Ectodermal cell (in vitro differentiated cells): ENCODE measurements at regions not wholly inside any gene's neighbourhood (a gene's known extent, or its start where the extent isn't known, plus 50 kb on each side); places are given as distances from the start of the nearest gene placed in this dataset.

Source experiments
- H3K27ac ChIP-seq: 2 replicates; pipeline ENCODE4 v1.7.0; 2013; ENCODE audit warnings: mild to moderate bottlenecking, low read depth, low read length; ENCODE audit not compliant: insufficient read depth, poor library complexity, severe bottlenecking
- H3K27me3 ChIP-seq: 2 replicates; pipeline ENCODE4 v1.7.0; 2013; ENCODE audit warnings: mild to moderate bottlenecking, low read length; ENCODE audit not compliant: insufficient read depth, control insufficient read depth, poor library complexity, severe bottlenecking
- H3K36me3 ChIP-seq: one replicate; pipeline ENCODE4 v1.7.0; 2013; ENCODE audit warnings: low read length; ENCODE audit not compliant: control insufficient read depth, insufficient read depth
- H3K4me1 ChIP-seq: one replicate; pipeline ENCODE4 v1.7.0; 2013; ENCODE audit warnings: low read length; ENCODE audit not compliant: control insufficient read depth, insufficient read depth
- H3K4me3 ChIP-seq: 2 replicates; pipeline ENCODE4 v1.7.0; 2013; ENCODE audit warnings: low read depth, low read length, control low read depth; ENCODE audit not compliant: insufficient read depth
- H3K9me3 ChIP-seq: 2 replicates; pipeline ENCODE4 v1.7.0; 2013; ENCODE audit warnings: mild to moderate bottlenecking, low read length, moderate library complexity; ENCODE audit not compliant: control insufficient read depth
- WGBS, 2 experiments: methylation state at CpG; one replicate each; pipeline ENCODE4 v1.1.7; 2013; ENCODE audit warnings: missing lambda C conversion rate in 2 of 2; 5-methylcytosine and 5-hydroxymethylcytosine counted together

GRCh38 chr13:85430216-85430794 lies 368.9 kb downstream of the SLITRK6 start:
- H3K4me3 ChIP-seq = no peak overlapping the region
- no peaks in the 10 kb centered on the region for H3K27me3 ChIP-seq
- H3K27ac ChIP-seq = no peak overlapping the region
- H3K4me1 ChIP-seq = no peaks in the 10 kb centered on the region
- H3K36me3 ChIP-seq = no peaks in the 10 kb centered on the region
- H3K9me3 ChIP-seq = no peaks in the 10 kb centered on the region
- WGBS, 2 experiments = 94 to 100% methylated on average over 1 of the region's 1 CpG

- Histone ChIP-seq H3K36me3 (no peaks in the 10 kb centered on the region), H3K4me1 (no peaks in the 10 kb centered on the region), H3K4me3 (no peak overlapping the region), H3K9me3 (no peaks in the 10 kb centered on the region), H3K27me3 (no peaks in the 10 kb centered on the region), H3K27ac (no peak overlapping the region)
These were observed 371.8 kb downstream of the SLITRK6 start for GRCh38 chr13:85427416-85427815.

DNA sequence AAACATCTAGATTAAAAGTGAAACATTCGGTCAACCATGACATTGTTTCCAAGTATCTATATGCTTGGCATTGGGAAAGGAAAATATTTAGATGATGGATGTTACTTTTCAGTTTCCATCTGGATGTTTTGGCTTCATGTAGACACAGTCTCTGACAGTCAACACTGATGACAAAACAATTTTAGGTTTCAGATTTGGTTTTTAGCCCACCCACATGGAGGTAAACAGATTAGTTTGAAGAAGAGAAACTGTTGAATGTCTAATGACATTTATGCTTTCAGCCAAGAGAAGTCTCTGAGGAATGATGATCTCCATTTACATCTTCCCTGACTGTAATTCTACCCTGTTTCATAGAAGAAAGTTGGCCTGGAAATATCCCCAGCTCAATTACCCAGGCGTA lies 379.1 kb downstream of the SLITRK6 start:
- Histone ChIP-seq H3K36me3 (no peaks in the 10 kb centered on the region), H3K4me1 (no peaks in the 10 kb centered on the region), H3K27ac (no peak overlapping the region), H3K27me3 (no peaks in the 10 kb centered on the region), H3K9me3 (no peaks in the 10 kb centered on the region), H3K4me3 (no peak overlapping the region)
- WGBS, 2 experiments = 92 to 98% methylated on average over 1 to 2 of the region's 2 CpGs

DNA sequence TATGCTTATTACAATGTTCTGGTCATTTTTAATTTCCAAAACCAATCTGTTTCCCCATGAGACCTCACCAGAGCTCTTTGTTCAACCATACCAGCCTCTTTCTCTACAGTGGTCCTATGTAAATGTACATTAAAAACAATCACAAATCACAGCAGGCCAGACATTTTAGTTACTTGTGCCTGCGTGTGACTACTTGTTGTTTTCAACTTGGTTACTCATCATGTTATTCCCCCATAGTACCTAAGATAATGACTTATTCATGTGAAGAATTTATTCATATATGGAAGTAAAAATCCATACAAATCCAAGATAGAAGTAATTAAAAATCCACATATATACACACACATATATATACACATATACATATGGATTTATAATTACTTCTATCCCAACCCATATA lies 379.6 kb downstream of the SLITRK6 start:
- no peaks in the 10 kb centered on the region for H3K36me3 ChIP-seq
- 100% methylated on average over 1 of the region's 1 CpG for WGBS, 2 experiments
- no peak overlapping the region for H3K4me3 ChIP-seq
- H3K27me3 ChIP-seq = no peaks in the 10 kb centered on the region
- H3K27ac ChIP-seq = no peak overlapping the region
- H3K9me3 ChIP-seq = no peaks in the 10 kb centered on the region
- no peaks in the 10 kb centered on the region for H3K4me1 ChIP-seq

GRCh38 chr13:85417807-85418206 lies 381.4 kb downstream of the SLITRK6 start:
- H3K27ac ChIP-seq = no peak overlapping the region
- 97 to 99% methylated on average over 6 to 7 of the region's 8 CpGs for WGBS, 2 experiments

DNA sequence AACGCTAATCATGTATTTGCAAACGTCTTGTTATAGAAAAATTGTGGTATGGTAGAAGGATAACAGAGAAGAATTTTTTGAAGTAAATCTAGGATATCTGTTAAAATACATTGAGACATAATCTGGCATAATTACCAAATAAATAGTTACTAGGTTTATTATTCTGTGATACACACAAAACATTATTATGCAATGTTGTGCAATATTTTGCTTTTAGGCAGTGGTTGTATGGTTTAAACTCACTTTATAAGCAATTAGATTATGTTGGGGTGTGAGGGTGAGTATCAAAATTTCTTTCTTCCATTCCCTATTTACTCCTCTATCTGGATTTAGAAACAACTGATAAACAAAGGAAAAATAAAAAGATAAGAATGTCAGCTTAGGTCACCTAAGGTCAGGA lies 385.6 kb downstream of the SLITRK6 start:
- Histone ChIP-seq H3K4me1 (no peaks in the 10 kb centered on the region), H3K27me3 (no peaks in the 10 kb centered on the region), H3K9me3 (no peaks in the 10 kb centered on the region), H3K36me3 (no peaks in the 10 kb centered on the region), H3K4me3 (no peak overlapping the region), H3K27ac (no peak overlapping the region)
- WGBS, 2 experiments = 93 to 95% methylated on average over 2 of the region's 2 CpGs

More at GRCh38 chr13:85417807-85418206, 381.4 kb downstream of the SLITRK6 start:
- H3K4me3 ChIP-seq = no peak overlapping the region
- H3K4me1 ChIP-seq = no peaks in the 10 kb centered on the region
- H3K9me3 ChIP-seq = no peaks in the 10 kb centered on the region
- no peaks in the 10 kb centered on the region for H3K27me3 ChIP-seq
- H3K36me3 ChIP-seq = no peaks in the 10 kb centered on the region

DNA sequence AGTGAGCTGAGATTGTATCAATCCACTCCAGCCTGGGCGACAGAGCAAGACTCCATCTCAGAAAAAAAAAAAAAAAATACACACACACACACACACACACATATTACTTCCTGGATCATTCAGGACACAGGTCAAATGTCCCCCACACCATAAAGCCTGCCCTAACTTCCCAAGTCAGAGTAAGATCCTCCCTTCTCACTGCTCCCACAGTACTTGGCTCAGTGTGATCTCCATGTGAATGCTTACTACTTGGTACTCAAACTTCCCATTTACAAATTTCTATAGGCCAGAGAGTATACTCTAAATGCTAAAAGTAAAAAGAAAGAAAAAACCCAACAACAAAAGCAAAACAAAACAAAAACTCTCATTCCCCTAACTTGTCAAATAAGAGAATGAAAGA lies 386.8 kb downstream of the SLITRK6 start:
- WGBS, 2 experiments = 75 to 100% methylated on average over 1 of the region's 1 CpG
- H3K9me3 ChIP-seq = no peaks in the 10 kb centered on the region
- H3K36me3 ChIP-seq = no peaks in the 10 kb centered on the region
- H3K4me1 ChIP-seq = no peaks in the 10 kb centered on the region
- no peak overlapping the region for H3K4me3 ChIP-seq
- H3K27ac ChIP-seq = no peak overlapping the region
- no peaks in the 10 kb centered on the region for H3K27me3 ChIP-seq

DNA sequence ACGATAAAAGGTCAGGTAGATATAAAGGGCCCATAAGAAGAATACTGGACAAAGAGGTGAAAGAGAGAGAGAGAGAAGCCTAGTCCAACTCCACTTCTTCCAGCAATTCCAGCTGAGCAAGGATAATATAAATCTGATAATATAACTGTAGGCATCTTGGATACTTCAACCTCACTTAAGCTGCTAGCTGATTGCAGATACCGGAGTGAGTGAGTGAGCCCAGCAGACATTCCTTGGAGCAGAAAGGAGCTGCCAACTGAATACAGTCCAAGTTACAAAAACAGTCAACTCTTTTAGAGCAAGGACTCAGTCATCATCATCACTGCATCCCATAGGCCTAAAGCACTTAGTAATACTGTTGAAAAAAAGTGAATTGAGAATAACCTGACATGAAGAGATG lies 387.6 kb downstream of the SLITRK6 start:
- WGBS, 2 experiments = 94 to 95% methylated on average over 2 of the region's 2 CpGs
- H3K4me1 ChIP-seq = no peaks in the 10 kb centered on the region

DNA sequence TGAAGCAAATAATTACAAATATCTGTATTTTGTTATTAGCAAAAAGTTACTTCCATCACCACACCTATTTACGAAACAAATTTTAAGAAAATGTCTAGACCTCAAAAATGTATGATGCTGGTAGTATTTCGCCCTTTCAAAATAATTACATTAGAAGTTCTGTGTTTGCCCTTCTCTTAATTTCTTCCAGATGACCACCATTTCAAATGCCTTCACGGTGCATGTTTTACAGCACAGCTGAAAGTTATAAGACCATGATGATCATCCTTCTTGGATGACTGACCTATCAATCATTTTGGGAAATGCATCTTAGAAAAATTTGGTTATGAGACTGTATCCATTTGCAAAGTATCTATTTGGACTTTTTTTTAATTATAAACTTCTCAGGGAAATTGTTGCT lies 390.8 kb downstream of the SLITRK6 start:
- no peaks in the 10 kb centered on the region for H3K4me1 ChIP-seq
- H3K9me3 ChIP-seq = no peaks in the 10 kb centered on the region
- no peak overlapping the region for H3K4me3 ChIP-seq
- WGBS, 2 experiments = 92 to 97% methylated on average over 2 to 3 of the region's 3 CpGs
- H3K27ac ChIP-seq = no peak overlapping the region
- H3K27me3 ChIP-seq = no peaks in the 10 kb centered on the region
- no peaks in the 10 kb centered on the region for H3K36me3 ChIP-seq

More for the DNA sequence above, 387.6 kb downstream of the SLITRK6 start:
- Histone ChIP-seq H3K27me3 (no peaks in the 10 kb centered on the region), H3K36me3 (no peaks in the 10 kb centered on the region), H3K4me3 (no peak overlapping the region), H3K9me3 (no peaks in the 10 kb centered on the region), H3K27ac (no peak overlapping the region)

DNA sequence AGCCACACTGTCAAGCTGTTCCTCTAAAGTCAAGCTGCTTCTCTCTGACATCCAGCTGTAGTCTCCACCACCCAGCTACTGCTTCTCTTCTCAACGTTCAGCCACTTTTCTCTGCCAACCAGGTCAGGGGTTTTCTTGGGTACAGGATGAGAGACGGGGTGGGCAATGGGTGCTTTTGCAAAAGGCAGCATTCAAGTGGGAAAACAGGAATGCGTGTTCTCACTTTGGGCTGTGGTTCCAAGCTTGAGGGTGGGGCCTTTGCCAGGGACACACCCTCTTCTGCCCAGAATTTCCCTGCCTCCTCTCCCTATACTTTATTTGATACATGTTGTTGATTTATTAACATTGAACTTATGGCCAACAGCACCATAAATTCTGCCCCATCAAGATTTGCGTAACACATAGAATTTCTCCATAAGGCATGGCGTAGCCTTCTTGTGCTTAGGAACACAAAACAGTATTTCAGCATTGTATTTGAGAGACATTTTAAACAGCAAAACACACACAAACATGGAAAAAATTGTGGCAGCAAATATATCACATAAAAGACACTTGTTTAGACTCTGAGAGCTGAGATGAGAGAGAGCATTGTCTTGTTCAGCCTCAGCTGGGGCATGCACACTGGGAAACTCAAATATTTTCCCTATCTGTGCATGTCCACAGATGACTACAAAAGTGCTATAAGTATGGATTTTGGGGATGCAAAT lies 392.8 kb downstream of the SLITRK6 start:
- Histone ChIP-seq H3K27ac (no peak overlapping the region), H3K36me3 (no peaks in the 10 kb centered on the region), H3K4me1 (no peaks in the 10 kb centered on the region), H3K4me3 (no peak overlapping the region), H3K27me3 (no peaks in the 10 kb centered on the region), H3K9me3 (no peaks in the 10 kb centered on the region)
- WGBS, 2 experiments = 86 to 94% methylated on average over 5 of the region's 5 CpGs
